IPS DF 4.7 (cell line): ENCODE measurements at regions not wholly inside any gene's neighbourhood (a gene's known extent, or its start where the extent isn't known, plus 50 kb on each side); places are given as distances from the start of the nearest gene placed in this dataset.
"Not testable (repeated sequence)": the region's sequence is repeated elsewhere in the genome, so short reads cannot be mapped to it uniquely, and the experiment has no call there.

Source experiments
- DNase-seq: peaks from one replicate; pipeline ENCODE4 v3.0.0-alpha.2; 2013; ENCODE audit warnings: low spot score; ENCODE audit errors: extremely low read depth

- no peak for DNase-seq
These were observed 537.1 kb downstream of the INSC start for GRCh38 chr11:15651816-15652215.

DNA sequence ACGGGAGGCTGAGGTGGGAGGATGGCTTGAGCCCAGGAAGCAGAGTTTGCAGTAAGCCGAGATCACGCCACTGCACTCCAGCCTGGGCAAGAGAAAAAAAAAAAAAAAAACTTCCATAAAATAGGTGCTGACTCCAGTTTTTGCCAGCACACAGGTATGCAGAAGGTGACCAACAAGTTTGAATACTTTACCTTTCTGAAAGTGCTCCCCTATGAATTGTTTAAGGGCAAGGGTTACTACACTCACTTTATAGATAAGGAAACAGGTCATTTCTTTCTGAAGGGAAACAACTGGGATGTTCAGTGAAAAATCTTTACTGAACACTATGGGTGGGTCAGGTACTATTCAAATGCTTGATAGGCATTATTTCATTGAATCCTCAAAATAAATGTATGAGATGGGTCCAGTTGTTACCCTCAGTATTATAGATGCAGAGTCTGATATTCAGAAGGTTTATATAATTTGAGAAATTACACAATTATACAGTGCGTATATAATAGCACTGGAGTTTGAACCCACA, 538.5 kb downstream of the INSC start:
- DNase-seq: no peak

DNA sequence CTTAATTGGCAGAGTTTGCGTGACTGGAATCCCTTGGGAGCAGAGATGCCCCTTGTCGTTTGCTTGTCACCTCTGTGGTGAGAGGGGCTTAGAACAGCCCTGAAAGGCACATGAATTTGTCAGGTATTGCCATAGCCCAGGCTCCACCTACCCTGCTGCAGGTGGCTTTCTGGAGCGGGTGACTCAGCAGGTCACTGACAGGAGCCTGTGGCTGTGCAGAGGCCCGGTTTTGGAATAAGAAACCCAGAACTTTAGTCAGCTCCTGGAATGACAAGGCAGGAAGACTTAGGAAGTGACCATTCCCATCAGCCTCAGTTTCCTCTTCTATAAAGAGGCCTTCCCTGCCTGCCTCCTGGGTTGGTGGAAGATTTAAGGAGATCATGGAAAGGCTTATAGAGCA, 539.7 kb downstream of the INSC start:
- no peak for DNase-seq

- no peak for DNase-seq
These were observed 540.8 kb downstream of the INSC start for GRCh38 chr11:15655552-15655951.

GRCh38 chr11:15657264-15657663, 542.5 kb downstream of the INSC start:
- DNase-seq: no peak

- DNase-seq: no peak
These were observed 545.8 kb downstream of the INSC start for GRCh38 chr11:15660496-15660895.

GRCh38 chr11:15662285-15662684, 547.6 kb downstream of the INSC start:
- no peak for DNase-seq

GRCh38 chr11:15663777-15664218, 549.1 kb downstream of the INSC start:
- no peak for DNase-seq

DNA sequence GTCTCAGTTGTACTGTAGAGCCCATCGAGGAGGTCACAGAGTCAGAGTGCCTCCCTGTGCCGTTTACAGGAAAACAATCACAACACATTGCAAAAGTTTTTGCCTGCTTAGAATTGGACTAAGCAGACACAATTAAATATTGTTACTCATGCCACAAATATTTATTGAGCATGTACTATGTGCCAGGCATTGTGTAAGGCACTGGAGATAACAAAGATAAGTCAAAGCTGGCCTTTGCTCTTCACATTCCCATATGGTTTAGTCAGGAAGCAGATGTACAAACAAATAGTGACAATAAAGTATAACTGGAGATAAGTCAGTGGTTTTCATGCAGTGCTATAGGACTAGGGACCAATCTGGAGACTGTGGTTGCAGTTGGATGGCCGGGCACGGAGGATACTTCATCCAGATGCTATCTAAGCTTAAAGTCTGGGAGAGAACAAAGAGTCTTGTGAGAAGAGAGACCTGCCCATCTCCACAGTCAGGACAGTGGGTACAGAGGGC, 550.7 kb downstream of the INSC start:
- no peak for DNase-seq

DNA sequence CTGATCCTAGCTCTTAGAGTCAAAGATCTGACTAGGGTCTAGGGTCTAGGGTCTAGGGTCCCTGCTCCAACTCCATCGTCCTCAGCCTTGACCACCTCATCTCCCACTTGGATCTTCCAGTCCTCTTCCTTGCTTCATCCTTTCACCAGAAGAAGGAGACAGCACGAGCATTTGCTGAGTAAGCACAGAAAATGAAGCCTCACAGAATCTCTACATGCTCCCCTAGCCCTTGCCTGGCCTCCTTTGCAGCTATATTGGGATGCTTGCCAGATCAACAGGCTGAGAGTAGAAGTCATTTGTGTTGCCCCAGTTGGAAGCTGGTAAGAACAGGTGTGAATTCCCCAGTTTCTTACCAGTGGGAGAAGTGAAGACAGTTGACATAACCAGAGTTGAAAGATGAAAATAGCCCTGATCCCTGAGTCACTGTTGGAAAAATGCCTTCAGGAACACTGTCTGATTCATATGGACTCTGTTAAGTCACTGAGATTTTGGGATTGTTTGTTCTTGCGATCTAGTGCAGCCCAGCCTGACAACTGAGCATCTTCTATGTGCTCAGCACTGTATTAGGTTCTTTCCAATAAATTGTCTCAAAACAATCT, 552.5 kb downstream of the INSC start:
- no peak for DNase-seq

DNA sequence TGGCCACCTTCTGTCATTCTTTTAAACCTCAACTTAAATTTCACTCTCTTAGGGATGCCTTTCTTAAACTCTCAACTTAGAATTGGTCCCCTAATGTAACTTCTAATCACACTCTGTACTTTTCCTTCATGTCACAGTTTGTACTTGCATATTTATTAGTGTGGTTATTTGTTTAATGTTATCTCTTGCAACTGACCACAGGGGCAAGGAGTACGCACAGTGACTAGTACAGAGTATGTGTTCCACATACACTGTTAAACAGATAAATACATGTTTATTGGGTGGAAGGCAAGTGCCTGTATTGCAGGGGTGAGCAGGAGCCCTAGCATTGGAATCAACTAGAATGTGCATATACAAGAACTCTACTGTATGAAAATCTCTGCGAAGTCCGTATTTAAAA, 554.0 kb downstream of the INSC start:
- DNase-seq: no peak

DNA sequence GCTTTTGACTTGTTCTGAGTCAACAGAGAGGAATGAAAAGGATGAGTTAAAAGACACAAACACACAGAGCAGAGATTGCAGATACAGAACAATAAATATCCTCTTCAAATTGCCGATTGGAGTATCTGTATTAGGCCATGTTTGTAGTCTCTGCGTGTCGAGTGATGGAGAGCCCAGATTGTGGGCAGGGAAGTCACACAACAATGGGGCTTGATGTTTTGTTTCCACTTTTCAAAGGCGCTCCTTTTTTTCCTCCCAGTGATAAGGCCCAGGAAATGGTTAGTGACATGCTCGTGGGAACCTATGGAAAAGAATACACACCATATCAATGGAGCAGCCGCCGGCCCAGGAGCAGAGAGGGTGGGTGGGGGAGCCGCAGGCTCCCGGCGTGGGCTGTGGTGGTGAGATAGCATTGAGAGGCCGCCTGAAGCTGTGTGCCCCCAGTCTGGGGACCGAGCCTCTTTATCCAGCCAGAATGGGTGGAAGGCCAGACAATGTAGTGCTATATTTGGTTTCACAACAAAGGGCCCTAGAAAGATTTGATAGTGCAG, 555.9 kb downstream of the INSC start:
- no peak for DNase-seq

- DNase-seq: no peak
These were observed 556.5 kb downstream of the INSC start for GRCh38 chr11:15671216-15671615.

DNA sequence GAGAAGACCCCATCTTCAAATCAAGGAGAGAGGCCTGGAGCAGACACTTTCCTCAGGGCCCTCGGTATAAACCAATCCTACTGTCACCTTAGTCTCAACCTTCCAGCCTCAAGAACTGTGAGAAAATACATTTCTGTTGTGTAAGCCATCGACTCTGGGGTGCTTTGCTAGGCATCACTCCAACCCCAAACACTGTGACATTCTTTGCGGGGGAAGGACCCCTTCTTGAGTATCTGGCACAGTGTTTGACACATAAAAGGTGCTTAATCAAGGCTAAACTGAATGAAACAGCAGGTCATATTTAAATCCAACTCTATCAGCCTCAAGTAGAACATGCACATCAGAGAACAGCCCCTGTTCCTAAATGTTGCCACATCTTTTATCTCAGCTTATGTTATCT, 558.1 kb downstream of the INSC start:
- no peak for DNase-seq

DNA sequence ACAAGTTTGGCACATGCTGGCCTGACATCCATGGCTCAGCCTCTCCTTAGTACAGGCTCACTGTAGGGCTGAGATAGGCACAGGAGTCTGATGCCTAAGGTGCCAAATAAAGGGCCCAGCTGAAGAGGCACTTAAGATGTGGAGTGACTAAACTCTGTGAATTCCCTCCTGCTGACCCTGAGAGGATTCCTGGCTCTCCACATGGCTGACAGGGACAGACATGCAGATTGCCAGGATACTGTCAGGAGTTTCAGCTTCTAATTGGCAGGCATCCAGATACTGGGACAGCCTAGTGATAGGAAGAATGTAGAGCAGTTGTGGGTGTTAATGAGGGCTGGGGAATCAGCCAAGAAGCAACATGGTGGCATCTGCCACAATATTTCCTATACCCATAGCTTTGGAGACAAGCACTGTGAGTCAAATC, 558.7 kb downstream of the INSC start:
- DNase-seq: no peak

DNA sequence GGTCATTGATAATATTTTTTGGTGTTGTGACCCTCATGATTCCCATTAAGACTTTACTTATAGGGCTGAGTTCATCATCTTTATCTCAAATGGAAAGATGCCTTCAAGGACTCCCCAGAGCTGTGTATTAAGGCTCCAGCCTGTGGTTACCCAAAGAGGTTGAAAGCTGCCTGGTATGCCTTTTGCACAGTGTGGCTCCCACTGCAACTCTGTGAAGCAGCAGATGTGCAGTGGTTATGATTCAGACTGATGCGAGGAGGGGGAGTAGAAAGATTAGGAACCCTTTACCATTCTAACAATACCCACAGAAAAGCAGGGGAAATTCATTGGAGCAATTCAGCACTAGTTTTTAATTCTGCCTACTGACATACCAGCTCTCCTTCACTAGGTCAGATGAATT, 560.0 kb downstream of the INSC start:
- DNase-seq: no peak

DNA sequence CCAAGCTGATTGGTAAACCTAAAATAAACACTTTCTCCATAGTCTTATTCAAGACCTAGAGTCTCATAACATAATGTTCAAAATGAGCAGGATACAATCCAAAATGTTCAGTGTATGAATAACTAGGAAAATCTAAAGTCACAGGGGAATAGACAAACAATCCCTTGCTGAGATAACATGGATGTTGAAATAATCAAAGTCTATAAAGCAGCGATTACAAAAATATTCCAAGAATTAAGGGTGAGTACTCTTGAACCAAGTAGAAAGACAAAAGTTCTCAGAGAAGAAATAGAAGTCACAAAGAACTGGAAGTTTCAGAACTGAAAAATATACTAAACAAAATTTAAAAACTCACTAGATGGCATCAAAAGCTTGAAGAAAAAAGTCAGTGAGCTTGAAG, 561.0 kb downstream of the INSC start:
- DNase-seq: no peak

DNA sequence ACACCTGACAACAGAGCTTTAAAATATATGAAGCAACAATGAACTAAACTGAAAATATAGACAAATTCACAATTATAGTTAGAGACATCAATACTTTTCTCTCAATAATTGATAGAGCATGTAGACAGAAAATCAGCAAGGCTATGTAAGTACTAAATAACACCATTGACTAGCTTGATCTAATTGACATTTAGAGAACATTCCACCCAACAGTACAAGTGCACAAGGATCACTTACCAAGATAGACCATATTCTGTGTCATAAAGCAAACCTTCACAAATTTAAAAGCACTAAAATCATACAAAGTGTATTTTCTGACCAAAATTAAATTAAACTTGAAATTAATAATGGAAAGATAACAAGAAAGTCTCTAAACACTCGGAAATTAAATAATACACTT, 562.5 kb downstream of the INSC start:
- no peak for DNase-seq

DNA sequence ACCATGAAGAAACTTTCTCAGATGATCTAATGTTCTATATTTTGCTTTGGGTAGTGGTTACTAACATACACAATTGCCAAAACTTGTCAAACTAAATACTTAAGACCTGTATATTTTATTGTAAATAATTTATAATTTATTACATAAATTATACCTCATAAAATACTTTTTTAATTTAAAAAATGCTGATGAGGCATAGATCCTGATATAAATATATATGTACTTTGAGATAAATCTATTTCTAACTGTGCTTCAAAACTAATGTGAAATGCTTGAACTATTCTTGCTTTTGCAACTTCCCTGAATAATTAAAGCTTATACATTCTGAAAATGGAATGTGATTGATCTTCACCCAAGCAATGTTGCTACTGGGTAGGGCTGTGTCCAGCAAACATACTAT, 568.8 kb downstream of the INSC start:
- DNase-seq: no peak

- no peak for DNase-seq
These were observed 570.6 kb downstream of the INSC start for GRCh38 chr11:15685306-15685705.

GRCh38 chr11:15686259-15686658, 571.5 kb downstream of the INSC start:
- not testable (repeated sequence) for DNase-seq

- no peak for DNase-seq
These were observed 572.6 kb downstream of the INSC start for GRCh38 chr11:15687342-15687741.

DNA sequence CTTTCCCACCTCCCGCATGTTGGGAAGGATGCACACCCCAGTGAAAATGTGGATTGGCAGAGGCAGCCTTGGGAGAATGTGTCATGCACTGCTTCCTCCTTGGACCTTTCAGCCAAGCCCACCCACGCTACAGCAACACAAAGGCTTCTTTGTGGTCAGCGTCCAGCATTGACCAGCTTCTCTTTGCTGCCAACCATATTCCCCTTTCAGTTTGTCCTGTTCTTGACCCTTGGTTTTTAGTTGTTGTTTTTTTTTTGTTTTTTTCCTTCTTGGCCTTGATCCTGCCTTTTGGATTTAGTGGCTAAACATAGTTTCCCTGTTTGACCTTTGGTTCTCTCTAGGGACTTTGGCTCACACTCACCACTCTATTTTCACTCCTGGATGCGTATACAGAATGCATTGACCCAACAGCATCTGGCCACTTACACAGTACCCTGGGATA, 573.6 kb downstream of the INSC start:
- no peak for DNase-seq
